Cerebellar nuclear complex (tissue), 1 donor: ENCODE measurements at regions not wholly inside any gene's neighbourhood (a gene's known extent, or its start where the extent isn't known, plus 50 kb on each side); places are given as distances from the start of the nearest gene placed in this dataset.

Experiments
- DNase-seq, 2 experiments: peaks; one replicate each; lab custom pipeline; 2025; lab: John Stamatoyannopoulos, UW

DNA sequence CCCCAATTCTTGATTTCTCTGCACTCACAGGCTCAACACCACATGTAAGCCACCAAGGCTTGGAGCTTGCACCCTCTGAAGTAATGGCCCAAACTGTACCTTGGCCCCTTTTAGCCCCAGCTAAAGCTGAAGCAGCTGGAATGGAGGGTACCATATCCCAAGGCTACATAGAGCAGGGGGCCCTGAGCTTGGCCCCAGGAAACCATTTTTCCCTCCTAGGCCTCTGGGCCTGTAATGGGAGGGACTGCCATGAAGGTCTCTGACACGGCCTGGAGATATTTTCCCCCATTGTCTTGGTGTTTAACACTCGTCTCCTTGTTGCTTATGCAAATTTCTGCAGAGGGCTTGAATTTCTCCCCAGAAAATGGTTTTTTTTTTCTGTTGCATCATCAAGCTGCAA, 69.7 kb downstream of the SKA1 start:
- no peak for DNase-seq

DNA sequence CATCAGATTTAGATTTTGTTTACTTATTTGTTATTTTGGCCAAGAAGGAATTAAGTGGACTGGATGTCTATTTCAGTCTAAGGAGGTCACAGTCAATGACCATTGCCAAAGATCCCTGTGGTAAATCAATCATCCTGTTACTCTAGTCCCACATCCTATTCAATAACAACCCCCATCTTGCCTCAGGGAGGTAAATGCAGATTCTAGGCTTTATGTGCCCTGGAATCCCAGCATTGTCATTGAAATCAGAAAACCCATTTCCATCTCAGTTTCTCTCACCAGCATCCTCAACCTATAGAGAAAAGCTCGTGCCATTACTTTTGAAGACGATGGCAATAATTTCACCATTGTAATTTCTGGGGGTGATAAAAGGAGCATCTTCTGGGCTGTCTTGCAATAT, 71.8 kb downstream of the SKA1 start:
- no peak for DNase-seq

DNA sequence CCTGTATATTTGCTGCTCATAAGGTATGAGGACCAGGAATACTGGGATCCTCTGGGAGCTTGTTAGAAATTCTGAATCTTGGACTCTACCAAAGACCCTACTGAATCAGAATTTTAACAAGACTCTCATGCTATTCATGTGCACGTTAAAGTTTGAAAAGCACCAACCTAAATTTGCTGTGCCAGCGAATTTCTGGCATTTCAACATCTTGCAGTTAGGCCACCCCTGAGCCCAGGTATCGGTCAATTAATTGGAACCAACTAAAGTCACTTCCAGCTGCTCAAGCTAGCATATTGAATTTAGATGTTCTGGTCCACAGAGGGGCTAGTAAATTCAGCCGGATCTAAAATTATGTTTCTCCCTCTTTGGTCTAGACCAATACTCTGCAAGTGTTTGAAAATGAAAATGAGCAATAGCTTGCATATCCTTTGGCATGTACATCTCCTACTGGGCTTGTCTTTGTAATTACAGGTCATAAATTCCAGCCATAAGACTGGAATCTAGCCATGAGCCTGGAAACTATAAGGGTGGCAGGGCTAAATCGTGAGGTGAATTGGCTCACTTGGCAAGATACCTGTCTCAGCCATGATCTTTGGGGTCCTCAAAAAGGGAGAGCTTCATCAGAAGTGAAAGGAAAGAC, 72.4 kb downstream of the SKA1 start:
- no peak for DNase-seq

DNA sequence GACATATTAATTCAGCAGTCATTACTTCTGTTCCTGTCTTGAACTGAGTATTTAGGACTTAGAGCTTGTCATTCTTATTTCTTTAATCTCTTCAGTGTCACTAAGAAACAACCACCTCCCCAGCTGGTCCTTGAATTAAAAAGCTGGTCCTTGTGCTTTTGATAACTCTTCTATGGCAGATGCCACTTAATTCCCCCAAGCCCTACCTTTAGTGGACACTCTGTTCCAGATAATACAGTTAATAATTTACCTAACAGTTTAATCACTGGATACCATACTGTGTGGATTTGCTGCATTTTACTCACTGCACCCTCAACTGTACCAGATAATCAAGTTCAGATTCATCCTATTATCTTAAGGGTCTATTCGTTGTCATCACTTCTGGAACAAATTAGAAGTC, 73.1 kb downstream of the SKA1 start:
- DNase-seq, result no peak

DNA sequence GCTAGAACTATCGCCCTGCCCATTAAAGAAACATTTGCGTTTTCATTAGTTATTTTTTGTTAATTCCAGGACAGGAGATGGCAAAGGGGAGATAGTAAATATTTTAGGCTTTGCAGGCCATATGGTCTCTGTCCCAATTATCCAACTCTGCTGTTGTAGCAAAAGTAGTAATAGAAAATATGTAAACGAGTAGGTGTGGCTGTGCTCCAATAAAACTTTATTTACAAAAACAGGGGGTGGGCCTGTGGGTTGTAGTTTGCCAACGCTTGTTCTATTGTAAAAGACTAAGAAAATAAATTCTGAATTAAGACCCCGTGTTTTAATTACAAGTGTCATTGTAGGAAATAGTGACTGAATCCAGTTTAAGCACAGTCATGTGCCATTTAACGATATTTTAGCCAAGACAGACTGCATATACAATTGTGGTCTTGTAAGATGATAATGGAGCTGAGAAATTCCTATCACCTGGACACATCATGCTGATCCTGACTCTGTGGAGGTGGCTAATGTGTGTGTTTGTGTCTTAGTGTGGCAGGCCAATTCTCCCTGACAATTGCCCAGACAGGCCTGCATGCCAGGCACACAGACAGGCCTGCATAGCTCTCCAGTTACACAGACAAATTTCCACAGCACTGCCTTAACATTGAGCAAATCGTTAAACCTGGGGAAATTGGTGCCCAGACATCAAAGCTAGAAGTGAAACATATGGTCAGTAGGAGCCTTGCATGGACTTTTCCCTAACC, 76.4 kb downstream of the SKA1 start:
- no peak for DNase-seq

DNA sequence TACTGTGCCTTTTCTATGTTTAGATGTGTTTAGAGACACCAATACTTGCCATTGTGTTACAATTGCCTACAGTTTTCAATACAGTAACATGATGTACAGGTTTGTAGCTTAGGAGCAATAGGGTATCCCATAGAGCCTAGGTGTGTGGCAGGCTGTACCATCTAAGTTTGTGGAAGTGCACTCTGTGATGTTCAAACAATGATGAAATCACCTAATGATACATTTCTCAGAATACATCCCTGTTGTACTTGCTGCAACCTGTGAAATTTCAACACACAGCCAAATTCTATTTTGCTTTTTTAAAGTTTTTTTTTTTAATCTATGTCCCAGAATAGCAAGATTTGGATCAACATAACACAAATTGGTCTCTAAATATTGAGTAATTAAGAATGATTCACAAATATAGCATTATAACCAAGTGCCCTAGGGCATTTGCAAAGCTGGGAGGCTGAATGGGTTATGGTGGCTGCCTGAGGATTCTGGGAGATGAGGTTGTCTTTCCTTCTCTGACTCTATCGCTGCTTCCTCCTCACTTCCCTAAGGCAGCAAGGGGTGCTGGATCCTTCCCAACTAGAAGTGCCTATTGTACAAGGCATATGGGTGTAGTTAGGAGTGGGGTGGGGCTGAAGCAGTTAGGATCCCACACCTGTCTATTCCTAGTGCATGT, 78.3 kb downstream of the SKA1 start:
- no peak for DNase-seq

DNA sequence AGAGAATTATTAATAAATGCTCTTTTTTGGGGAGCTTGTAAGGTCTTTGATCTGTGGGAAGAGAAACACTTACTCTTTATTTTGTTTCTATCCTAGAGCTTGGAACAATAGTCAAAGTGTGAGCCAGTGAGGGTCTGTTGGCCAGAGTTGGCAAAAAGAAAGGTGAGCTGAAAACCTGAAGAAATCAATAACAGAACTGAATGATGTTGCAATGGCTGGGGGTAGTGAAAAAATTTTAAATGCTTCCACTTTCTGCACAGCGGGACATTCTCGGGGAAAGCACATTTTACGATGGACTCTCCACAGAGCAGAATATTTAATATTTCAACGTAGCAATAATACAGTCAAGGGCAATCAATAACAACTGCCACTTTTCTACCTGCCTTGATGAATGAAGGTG, 78.9 kb downstream of the SKA1 start:
- DNase-seq, result no peak

DNA sequence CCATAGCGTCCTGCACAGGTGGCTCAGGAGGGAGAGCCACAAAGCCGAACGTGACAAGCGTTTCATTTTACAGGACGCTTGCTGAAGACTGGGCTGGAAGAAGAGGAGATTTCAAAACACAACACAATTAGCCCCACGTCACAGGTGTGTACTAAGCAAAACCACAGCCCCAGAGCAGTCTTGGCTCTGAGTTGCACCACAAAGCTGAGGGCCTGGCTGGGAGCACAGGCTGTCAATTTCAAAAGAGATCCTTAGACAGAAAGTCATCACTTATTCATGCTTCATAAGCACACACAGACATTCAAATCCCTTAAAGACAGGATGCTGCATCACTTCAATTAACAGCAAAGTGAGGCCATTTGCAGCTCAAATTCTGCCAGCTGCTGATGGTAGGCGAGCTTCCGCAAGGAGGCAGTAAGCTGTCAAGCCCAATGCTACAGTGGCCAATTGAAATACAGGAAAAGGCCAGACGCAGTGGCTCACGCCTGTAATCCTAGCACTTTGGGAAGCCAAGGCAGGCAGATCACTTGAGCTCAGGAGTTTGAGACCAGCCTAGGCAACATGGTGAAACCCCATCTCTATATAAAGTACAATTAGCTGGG, 79.6 kb downstream of the SKA1 start:
- no peak for DNase-seq

DNA sequence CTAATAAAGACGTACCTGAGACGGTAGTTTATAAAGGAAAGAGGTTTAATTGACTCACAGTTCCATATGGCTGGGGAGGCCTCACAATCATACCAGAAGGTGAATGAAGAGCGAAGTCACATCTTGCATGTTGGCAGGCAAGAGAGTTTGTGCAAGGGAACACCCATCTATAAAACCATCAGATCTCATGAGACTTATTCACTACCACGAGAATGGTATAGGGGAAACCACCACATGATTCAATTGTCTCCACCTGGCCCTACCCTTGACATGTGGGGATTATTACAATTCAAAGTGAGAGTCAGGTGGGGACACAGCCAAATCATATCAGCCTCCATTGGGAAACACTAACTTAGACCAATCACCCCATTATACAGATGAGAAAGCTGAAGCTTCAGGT, 81.4 kb downstream of the SKA1 start:
- DNase-seq, result no peak

DNA sequence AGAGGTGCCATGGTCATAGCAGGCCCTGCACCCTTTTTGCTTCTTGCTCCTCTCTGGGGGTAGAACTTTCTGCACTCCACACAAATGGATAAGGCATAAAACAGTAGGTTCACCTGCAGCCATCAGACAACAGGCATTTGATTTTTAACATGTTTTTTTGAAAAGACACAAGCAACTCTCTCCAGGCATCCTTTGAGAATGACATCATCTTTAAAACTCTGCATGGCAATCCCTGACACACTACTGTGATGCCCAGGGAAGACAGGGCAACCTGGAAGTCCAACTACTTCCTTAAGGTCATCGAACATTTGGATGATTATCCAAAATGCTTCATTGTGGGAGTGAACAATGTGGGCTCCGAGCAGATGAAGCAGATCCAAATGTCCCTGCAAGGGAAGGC, 82.8 kb downstream of the SKA1 start:
- DNase-seq, result no peak

DNA sequence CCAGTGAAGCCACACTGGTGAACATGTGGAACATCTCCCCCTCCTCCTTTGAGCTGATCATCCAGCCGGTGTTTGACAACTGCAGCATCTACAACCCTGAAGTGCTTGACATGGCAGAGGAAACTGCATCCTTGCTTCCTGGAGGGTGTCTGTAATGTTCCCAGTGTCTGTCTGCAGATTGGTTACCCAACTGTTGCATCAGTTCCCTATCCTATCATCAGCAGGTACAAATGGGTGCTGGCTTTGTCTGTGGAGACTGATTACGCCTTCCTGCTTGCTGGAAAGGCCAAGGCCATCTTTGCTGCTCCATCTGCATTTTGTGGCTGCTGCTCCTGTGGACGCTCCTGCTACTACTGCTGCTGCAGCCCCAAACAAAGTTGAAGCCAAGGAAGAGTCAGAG, 83.5 kb downstream of the SKA1 start:
- no peak for DNase-seq

DNA sequence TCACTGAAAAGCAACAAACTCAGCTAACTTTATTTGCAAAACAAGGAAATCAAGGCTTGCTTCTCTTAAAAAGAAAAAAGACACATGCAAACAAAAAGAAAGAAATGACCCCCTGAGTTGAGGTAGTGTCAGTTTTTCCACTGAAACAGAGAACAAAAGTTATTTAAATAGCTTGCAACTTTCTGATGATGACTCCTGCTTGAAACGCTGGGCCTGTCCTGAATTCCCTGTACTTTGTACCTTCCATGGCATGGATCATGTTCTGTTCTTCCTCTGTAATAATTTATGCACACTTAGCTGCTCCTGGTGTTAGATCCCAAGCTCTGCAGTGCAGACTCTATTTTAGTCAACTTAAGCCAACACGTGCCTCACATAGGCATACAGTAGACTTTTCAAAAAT, 84.0 kb downstream of the SKA1 start:
- no peak for DNase-seq

DNA sequence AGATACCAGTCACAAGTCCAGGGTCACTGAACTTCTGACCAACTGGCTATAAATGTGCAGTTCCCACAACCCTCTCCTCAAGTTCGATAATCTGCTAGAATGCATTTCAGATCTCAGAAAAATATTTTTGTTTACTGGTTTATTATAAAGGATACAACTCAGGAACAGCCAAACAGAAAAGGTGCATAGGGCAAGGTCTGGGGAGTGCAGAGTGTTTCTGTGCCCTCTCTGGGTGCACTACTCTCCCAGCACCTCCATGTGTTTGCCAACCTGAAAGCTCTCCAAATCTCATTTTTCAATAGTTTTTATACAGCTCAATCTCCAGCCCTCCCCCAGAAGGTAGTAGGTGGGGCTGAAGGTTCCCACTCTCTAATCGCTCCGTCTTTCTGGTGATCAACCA, 85.2 kb downstream of the SKA1 start:
- no peak for DNase-seq

DNA sequence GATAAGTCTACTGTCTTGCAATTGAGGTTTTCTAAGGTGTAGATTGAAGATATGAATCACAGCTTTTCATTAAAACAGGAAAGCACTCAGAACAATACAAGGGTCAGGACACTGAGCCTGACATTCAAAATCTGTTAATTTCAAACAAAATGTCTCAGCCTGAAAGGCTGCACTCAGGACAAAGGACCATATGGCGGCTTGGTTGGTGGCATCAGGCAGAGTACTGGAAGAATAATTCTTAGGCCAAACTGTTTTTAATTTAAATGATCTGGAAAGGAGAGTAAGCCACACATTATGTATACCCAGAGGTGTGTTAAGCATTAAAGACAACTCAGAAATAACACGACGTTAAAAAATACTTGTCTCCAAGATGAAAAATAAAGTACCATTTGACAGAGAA, 85.9 kb downstream of the SKA1 start:
- DNase-seq, result peak in 1 of 2 experiments; percentile 56

DNA sequence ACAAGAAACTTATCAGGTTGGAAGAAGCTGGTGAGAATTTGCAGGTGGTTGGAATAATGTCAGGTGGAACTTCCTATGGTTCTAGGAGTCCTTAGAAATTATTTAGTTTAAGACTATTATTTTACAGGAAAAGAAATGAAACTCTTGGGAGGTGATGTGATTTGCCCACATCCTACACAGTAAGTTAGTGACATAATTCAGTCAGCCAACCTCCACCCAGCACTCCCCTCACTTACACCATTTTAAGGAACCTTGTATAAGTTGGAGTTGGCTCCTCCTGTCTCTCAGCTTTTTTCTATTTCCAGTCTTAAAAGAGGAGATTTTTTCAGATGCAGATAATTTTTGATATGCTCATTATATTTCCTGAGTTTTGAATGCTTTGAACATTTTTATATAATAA, 86.4 kb downstream of the SKA1 start:
- no peak for DNase-seq

DNA sequence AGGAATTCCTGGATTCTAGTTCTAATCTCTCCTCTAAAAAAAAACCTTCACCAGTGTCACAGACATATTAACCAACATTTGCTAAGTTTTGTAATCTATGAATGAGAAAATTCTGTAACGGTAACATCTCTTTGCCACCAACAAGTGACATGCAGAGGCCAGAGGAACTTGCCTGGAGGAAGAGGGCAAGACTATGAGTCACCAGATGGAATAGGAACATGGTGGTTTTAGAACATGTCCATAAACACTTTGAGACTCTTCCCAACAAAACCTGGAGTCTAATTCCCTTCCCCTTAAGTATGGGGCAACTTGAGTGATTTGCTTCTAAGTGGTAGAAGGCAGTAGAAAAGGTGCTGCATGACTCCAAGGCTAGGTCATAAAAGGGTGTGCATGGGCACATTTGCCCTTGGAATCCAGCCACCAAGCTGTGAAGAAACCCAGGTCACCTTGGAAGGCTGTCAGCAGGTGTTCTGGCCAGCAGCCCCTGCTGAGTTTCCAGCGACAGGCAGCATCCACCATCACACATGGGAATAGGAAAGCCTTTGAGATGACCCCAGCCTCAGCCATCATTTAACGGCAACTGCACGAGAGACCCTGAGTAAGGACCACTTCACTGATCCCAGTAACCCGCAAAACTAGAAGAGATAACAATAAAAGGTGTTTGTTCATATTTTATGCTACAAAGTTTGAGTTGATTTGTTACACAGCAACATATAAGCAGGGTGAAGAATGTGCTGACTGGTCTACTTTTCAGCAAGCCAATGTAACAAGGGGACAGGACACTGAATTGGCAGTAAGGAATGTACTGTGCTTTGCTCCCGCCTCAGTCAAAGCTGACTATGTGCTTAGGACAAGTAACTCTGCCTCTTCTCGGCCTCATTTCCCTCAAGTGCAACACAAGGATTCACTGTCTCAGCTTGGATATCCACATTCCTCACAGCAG, 90.6 kb downstream of the SKA1 start:
- no peak for DNase-seq

DNA sequence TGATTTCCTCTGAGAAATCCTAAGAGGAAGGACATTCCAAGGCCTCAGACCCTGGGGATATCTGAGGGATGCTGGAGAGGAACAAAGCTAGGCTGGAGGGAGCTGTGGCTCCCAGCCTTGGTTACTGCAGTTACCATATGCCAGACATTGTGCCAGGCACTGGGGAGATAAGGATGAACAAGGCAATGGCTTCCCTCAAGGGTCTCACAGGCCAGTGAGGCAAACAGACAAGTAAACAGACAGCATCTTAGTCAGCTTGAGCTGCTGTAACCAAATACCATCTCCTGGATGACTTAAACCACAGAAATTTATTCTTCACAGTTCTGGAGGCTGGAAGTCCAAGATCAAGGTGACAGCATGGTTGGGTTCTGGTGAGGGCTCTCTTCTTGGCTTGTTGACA, 91.8 kb downstream of the SKA1 start:
- DNase-seq, result no peak

DNA sequence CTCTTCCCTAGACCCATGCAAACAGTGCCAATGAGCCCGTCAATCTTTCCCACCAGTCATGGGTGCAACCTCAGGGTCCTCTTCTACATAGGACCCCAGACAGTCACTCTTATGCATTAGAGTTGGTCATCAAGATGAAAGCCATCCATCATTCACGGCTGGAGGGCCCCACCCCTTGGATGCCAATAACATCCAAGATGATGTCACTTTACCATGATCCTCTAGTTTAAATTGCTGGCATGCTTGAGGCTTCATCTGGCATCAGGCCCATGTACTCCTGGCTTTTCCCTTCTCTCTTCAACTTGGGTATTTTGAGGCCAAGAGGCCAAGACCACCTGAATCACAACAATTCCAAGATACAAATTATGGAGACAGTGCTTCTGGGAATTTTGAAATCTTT, 91.1 kb upstream of the MAPK4 start:
- DNase-seq, result no peak

DNA sequence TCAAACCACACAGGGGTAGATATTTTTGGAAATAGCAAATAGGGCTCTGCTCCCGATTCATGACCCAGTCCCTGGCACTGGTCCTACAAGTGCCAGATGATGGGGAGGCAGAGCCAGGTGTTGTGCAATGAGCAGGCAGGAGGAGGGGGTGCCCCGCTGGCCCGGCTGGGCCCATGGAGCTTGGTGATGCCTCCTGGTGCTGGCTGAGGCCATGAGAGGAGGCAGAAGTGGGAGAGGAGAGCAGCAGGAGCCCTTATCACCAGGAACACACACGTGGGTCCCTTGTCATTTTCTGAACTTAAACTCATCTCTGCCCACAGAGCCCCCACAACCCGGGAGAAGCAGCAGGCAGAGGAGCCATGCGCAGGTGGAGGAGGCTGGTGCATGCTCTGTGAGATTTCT, 90.5 kb upstream of the MAPK4 start:
- DNase-seq, result no peak

DNA sequence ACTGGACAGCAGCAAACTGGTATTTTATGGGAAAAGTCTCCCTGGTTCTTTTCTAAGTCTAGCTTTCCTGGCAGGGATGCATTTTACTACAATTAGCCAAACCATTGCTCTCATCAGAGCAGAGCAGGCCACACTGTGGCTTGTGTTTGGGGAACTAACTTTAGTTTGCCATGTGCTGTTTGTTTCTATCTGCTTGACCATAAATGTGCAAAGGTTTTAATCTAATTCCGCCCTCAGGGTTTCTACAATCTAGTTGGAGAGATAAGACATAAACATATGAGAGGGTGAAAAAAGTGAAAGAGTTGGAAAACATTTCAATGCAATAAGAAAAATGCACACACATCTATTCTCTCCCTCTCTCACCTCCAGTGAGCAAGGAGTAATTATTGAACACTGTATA, 86.9 kb upstream of the MAPK4 start:
- no peak for DNase-seq

DNA sequence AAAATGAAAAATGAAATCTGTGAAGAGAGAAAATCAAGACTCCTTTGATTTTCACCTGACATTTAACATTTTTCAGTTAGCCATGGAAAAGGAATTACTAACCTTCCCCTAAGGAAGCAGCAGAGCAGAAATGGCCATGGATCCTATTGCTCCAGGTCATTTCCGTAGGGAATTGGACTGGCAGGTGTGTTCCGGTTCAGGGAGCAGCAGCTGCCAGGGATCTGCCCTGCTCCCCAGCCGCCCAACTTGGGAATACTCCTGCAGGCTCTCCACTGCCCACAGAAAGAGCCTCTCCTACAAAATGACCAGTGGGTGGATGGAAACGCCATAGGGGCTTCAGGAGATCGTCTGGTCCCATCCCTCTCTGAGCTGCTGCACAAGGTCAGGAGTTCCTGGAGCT, 86.0 kb upstream of the MAPK4 start:
- DNase-seq, result no peak
